Heart left ventricle (tissue), 13 donors: ENCODE measurements at regions not wholly inside any gene's neighbourhood (a gene's known extent, or its start where the extent isn't known, plus 50 kb on each side); places are given as distances from the start of the nearest gene placed in this dataset.

Experiments used
- POLR2A ChIP-seq, 2 donors: fragments of 450-650 bp; IDR thresholded peaks; one replicate each; pipeline ENCODE4 v1.6.1; 2017; ENCODE audit warnings: antibody characterized with exemption in 2 of 2, mild to moderate bottlenecking in 2 of 2, moderate library complexity in 2 of 2
- TF ChIP-seq, protein P1 (sequence below), 12 donors: fragments of 200-600 bp; sonication (generic) in 4 of 12; IDR thresholded peaks; one replicate each; pipeline versions ENCODE4 v1.5.0 to v1.8.0; 2018 to 2022; ENCODE audit warnings: antibody characterized with exemption in 12 of 12, mild to moderate bottlenecking in 5 of 12
- donor health status: ischemic (EF 13 %, LVEDD 7.1; RV severe dilation, severe dysfunction).
- donor health status: DM: no; HTN: yes; CAD: no.
- donor health status: DM: no; HTN: no; CAD: no.
- donor health status: ischemic (EF 25% LVEDD 6.9; RV normal size, moderate dysfunction).
- donor health status: ischemic (EF 25% LVEDD 5.7; RV mildly dilated, moderate dysfunction).
- donor health status: ischemic (EF 35%, LVEDD 5.7; RV mildly dilated, moderate dysfunction).
- donor health status: nonischemic (EF 11% LVEDD 7.7; RV severe dilation, severe dysfunction).
- donor health status: DM: yes; HTN: yes; CAD: no.
- donor health status: PGD.
- donor health status: ischemic (EF 29% LVEDD 5.4; RV normal size, mild dysfunction).
- donor health status: nonischemic (EF 23%, LVEDD 6.1; RV moderate dilation, normal function).

- TF ChIP-seq, protein P1, sequence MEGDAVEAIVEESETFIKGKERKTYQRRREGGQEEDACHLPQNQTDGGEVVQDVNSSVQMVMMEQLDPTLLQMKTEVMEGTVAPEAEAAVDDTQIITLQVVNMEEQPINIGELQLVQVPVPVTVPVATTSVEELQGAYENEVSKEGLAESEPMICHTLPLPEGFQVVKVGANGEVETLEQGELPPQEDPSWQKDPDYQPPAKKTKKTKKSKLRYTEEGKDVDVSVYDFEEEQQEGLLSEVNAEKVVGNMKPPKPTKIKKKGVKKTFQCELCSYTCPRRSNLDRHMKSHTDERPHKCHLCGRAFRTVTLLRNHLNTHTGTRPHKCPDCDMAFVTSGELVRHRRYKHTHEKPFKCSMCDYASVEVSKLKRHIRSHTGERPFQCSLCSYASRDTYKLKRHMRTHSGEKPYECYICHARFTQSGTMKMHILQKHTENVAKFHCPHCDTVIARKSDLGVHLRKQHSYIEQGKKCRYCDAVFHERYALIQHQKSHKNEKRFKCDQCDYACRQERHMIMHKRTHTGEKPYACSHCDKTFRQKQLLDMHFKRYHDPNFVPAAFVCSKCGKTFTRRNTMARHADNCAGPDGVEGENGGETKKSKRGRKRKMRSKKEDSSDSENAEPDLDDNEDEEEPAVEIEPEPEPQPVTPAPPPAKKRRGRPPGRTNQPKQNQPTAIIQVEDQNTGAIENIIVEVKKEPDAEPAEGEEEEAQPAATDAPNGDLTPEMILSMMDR (IDR thresholded peaks at IDR 0.05) = no peak
- TF ChIP-seq POLR2A (IDR thresholded peaks at IDR 0.05) = no peak
Observed at GRCh38 chr4:129468624-129469023, 372.7 kb downstream of the C4orf33 start.
